ENCODE measurements at regions not wholly inside any gene's neighbourhood (a gene's known extent, or its start where the extent isn't known, plus 50 kb on each side); places are given as distances from the start of the nearest gene placed in this dataset.
"Not testable (repeated sequence)": the region's sequence is repeated elsewhere in the genome, so short reads cannot be mapped to it uniquely, and the experiment has no call there.

DNA sequence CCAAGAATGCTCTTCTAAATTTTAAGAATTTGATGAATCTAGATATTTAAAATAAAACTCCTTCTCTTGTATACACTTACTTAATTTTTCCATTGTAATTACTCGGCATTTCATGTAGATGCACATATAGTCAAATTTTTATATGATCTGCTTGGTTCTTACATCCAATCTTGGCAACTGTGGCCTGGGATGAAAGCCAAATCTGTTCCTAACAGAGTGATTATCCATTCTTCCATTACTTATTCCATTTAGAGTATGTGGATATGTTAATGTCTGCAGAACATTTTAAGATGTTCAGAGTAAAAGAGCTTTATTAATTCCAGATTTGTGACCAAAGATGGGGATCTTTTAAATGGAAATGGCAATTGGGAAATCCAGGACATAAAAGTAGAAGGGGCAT, 144.1 kb upstream of the PDE7B start:
- no peak for DNase-seq (ENCODE audit: low spot score)

DNA sequence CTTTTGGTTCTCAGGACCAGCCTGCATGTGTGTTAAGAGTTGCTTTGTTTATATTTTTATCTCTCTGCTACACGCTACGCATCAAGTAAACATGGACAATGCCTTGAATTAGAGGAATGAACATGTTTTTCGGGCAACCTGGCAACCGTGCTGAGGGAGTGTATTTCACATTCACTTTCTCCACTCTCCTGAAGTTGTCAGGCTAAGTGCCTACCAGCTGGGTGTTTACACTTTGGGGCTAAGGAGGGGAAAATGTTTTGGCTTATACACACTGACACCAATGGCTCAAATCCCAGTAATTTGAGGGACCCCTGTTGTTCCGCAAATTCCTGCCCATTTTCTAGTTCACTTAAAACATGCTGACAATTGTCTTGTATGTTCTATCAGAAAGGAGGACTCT, 141.5 kb upstream of the PDE7B start:
- DNase-seq (ENCODE audit: low spot score) = no peak

DNA sequence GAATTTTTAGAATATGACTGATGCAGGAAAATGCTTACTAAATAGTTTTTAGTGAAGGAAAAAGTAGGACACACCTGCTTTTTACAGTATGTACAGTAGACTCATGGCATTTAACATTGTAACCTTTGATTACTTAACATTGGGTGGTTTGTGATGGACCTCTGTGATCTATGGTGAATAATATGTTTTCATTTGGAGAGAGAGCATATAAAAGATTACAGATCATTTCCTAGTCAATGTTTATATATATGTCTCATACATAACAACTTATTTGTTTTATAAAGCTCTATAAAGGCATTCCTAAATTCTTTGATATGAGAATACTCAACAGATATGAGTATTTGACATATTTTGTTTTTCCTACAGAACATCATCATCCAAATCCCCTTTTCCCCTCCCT, 129.3 kb upstream of the PDE7B start:
- DNase-seq (ENCODE audit: low spot score) = no peak

DNA sequence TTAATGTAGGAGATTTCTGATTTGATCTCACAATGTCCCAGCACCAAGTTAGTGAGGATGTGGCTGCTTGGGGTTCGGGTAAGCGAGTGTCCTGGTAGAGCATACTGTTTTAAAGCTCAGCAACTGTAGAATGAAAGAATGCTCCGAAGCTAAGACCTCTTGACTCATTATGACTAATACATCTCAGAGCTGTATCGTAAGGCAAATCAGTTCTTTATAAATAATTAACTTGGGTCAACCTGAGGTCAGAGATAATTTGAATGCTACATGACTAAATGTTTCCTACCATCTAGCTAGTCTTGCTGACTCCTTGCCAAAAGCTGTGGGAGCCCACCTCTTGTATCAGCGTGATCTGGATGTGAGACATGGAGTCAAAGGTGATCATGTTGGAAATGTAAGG, 128.8 kb upstream of the PDE7B start:
- DNase-seq (ENCODE audit: low spot score) = no peak

DNA sequence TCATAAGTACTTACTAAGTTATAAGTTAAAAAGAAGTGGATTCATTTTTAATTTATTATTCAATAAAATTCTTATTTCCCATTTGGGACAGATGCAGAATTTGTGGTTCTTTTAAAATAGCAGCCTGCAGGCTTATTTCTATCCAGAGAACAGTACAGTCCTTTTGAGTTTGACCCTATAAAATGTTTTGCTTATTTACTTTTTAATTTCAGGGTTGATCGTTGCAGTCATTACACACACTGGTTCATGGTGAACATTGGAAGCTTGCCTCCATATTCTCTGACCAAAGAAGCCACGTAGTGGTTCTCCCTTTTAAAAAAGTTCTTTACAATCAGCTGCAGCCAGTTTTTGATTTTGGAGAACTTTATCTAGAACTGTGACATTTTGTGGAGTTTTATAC, 122.9 kb upstream of the PDE7B start:
- no peak for DNase-seq (ENCODE audit: low spot score)

DNA sequence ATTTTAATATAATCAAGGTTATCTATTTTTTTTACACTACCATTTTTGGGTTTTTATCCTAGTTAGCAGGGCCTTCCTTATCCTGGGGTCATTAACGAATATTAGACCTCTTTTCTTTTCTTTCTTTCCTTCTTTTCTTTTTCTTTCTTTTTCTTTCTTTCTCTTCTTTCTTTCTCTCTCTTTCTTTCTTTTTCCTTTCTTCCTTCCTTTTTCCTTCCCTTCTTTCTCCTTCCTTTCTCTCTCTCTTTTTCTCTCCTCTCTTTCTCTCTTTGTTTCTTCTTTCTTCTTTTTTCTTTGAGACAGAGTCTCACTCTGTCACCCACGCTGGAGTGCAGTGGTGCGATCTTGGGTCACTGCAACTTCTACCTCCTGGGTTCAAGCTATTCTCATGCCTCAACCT, 120.4 kb upstream of the PDE7B start:
- DNase-seq (ENCODE audit: low spot score) = no peak

DNA sequence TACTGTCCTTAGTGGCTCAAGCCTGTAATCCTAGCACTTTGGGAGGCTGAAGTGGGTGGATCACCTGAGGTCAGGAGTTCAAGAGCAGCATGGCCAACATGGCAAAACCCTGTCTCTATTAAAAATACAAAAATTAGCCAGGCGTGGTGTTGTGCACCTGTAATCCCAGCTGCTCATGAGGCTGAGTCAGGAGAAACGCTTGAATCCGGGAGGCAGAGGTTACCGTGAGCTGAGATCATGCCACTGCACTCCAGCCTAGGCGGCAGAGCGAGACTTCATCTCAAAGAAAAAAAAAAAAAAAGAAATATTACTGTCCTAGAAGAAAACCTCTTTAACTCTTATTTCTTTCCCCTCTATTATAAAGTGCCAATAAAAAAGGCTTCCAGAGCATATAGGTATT, 115.2 kb upstream of the PDE7B start:
- DNase-seq (ENCODE audit: low spot score) = not testable (repeated sequence)

DNA sequence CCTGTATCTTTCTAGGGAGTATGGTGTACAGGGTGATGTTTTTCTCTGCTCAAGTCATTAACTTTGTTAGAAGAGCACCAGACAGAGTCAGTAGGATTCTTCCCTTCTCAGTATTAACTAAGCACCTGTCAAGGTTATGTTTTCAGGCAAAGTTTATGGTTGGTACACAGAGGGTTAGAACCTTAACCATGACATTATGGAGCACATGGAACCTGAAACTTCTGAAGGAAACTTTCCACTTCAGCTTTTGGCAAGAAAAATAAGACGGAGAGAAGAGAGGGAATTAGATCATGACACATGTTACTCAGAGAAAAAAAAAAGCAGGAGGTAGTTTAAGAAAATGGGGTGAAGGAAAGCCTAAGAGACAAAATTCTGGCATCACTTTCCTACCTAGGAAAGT, 112.9 kb upstream of the PDE7B start:
- DNase-seq (ENCODE audit: low spot score) = no peak

DNA sequence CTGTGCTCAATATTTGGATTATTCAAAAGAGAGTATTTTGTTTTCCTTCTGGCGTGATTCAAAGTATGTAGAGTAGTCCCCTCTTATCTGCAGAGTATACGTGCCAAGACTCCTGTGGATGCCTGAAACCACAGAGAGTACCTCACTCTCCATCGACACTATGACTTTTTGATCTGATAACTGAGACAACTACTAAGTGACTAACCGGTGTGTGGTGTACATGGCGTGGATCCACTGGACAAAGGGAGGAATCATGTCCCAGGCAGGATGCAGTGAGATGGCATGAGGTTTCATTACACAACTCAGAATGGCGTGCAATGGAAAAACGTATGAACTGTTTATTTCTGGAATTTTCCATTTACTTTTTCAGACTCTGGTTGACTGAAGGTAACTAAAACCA, 112.2 kb upstream of the PDE7B start:
- no peak for DNase-seq (ENCODE audit: low spot score)

DNA sequence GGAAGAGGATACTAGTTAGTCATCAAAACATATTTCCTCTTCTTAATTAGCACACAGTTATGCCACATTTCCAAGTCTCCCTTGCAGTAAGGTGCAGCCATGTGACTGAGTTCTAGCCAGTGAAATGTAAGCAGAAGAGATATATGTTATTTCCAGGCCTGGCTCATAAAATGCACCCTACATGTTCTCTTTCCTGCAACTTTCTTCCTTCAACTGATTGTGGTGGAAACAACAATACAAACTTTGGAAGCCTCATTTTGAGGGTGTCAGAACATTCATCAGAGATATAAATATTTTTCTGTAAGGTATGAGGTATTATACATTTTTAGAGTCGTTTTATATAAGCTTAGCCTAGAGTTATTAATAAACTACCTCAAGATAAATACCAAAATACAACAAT, 110.9 kb upstream of the PDE7B start:
- no peak for DNase-seq (ENCODE audit: low spot score)

DNA sequence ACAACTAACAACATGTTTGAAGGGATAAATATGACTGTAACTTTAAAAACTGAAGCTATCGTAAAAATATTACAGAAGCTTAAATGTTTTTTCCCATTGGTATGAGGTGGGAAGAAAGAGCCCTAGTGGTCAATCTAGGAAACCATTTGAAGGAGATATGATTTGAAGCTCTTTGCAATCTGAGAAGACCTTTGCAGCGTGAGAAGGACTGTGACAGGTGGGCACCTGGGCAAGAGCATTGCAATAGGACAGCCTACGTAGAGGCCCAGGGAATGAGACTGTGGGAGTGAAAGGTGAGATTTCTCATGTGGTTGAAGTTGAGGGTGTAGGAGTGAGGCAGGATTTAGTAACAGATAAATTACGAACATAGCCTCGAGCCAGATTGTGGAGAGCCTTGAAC, 108.0 kb upstream of the PDE7B start:
- DNase-seq (ENCODE audit: low spot score) = no peak

DNA sequence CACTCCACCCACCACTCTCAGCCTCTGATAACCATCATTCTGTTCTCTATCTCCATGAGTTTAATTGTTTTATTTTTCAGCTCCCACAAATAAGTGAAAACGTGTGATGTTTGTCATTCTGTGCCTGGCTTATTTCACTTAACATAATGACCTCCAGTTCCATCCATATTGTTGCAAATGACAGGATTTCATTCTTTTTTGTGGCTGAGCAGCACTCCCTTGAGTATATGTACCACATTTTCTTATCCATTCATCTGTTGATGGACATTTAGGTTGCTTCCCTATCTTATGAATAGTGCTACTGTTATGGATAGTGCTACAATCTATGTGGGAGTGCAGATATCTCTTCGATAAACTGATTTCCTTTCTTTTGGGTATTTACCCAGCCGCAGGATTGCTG, 103.3 kb upstream of the PDE7B start:
- DNase-seq (ENCODE audit: low spot score) = peak; percentile 7

DNA sequence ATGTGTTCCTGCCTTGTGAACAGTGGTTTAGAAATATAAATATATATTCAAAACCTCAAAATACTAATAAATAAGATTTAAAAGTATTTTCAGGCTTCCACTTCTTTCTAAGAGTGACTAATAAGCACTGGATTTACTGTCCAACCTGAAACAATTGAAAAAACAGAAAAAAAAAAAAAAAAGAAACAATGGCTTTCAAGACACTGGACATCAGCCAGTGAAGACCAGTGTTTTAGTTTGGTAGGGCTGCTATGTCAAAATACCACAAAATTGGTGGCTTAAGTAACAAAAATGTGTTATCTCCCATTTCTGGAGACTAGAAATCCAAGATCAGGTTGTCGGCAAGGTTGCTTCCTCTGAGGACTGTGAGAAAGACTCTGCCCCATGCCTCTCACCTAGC, 101.4 kb upstream of the PDE7B start:
- no peak for DNase-seq (ENCODE audit: low spot score)

DNA sequence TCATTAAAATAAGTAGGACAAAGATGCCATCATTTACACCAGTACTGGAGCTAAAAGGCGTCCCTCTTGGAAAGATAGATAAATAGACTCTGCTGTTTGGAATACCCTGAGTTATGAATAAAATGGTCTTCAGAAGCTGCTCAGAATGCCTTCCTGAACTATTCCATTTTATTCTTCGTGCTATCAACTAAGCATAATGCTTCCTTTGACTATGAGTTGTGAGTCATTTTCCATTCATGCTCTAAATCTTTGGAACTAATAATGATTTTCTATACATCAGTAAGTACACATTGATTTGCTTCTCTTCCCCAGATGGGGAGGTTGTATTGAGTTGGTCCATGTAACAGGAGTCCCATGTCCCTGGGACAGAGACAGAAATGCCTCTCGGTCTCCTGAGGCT, 98.3 kb upstream of the PDE7B start:
- no peak for DNase-seq (ENCODE audit: low spot score)

DNA sequence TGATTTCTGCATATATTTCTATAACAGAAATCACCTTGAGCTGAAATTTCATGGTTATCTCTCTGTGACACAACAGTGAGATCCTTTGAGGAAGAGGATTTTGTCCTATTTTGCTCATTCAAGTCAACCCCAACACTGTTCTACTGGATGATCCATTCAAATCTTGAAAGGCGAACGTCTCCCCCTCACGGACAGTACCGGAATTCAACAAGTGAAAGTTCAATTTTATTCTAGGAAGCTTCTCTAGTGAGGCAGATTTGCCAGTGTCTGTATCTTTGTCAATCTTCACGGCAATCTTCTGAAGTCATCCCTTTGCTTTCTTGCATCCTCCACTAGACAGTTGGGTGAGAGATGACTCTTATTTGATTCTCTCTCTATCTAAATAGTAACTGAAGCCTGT, 91.7 kb upstream of the PDE7B start:
- DNase-seq (ENCODE audit: low spot score) = no peak

DNA sequence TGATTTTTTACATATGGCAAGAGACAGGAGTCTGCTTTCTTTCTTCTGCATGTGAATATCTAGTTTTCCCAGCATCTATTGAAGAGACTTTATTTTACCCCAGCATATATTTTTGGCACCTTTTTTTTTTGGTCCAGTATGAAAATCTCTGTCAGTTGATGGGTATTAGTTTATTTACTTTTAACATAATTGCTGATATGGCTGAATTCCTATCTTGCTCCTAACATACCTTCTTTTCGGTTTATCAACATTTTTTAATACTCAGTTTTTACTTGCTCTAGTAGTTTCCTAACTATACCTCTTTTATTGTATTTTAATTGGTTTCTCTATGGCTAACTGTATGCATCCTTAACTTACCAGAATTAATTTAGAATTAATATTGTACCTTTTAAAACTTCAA, 77.5 kb upstream of the PDE7B start:
- DNase-seq (ENCODE audit: low spot score) = no peak

DNA sequence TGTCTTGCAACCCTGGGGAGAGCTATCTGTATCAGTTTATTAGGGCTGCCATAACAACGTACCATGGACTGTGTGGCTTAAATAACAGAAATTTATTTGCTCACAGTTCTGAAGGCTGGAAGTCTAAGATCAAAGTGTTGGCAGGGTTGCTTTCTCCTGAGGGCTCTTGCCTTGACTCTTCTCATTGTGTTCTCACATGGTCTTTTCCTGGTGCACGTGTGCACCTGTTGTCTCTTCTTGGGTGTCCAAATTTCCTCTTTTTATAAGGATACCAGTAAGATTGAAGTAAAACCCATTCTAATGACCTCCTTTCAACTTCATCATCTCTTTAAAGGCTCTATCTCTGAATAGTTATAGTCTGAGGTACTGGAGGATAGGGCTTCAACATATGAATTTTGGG, 72.3 kb upstream of the PDE7B start:
- no peak for DNase-seq (ENCODE audit: low spot score)

DNA sequence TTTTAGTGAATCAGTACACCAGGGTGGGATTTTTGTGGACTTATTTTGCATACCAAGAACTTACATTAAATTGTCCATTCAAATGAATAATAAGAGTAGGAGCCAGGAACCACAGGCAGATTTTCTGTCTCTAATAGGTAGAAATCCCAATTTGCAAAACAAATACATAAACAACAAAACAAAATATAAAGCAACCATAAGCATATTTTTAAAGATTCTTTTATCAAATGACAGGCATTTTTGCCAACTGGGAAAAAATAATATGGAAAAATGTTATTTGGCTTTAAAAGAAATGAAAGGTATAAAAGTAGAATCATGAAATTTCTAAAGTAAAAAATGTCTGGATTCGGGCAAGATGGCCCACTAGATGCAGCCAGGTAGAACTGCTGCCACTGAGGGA, 71.2 kb upstream of the PDE7B start:
- no peak for DNase-seq (ENCODE audit: low spot score)

DNA sequence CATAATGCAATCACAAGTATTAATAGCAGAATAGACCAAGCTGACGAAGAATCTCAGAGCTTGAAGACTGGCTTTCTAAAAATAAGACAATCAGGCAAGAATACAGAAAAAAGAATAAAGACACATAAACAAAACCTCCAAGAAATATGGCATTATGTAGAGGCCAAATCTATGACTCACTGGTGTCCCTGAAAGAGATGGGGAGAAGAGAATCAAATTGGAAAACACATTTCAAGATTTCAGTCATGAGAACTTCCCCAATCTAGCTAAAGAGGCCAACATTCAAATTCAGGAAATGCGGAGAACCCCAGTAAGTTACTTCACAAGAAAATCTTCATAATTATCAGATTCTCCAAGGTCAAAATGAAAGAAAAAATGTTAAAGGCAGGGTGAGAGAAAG, 69.0 kb upstream of the PDE7B start:
- DNase-seq (ENCODE audit: low spot score) = no peak

DNA sequence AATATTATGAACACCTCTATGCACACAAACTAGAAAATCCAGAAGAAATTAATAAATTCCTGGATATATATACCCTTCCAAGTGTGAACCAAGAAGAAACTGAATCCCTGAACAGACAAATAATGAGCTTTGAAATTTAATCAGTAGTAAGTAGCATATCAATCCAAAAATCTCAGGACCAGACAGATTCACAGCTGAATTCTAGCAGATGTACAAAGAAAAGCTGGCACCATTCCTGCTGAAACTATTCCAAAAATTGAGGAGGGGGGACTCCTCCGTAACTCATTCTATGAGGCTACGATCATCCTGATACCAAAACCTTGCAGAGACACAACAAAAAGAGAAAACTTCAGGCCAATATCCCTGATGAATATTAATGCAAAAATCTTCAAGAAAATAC, 67.0 kb upstream of the PDE7B start:
- DNase-seq (ENCODE audit: low spot score) = no peak

DNA sequence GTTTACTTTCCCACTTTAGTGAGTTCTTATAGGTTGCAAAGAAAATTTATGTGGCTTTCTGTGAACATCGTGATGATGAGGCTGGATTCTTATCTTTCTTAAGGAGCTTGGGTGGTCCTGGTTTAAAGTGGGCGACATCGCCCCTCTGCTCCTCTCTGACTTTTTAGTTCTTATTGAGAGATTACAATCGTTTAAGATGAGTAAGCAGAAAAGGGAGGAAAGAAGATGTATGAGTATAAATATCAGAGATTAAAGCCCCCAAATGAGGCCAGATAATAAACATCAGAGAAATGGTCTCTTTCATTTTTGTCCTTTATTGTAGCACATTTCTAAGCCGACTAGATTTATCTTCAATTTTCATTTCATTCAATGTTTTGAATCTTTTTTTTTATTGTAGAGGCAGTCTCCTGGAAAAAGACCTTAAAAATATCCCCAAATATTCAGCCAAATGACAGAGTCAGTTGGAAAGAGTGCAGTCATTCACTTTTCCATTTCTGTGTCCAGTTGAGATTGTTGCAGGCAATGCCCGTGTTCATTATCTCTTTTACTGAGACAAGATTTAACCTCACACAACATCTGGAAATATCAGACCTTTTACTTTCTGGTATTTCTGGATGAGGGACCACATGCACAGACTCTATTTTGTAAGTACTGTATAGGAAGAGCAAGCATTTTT, 62.0 kb upstream of the PDE7B start:
- DNase-seq (ENCODE audit: low spot score) = no peak

DNA sequence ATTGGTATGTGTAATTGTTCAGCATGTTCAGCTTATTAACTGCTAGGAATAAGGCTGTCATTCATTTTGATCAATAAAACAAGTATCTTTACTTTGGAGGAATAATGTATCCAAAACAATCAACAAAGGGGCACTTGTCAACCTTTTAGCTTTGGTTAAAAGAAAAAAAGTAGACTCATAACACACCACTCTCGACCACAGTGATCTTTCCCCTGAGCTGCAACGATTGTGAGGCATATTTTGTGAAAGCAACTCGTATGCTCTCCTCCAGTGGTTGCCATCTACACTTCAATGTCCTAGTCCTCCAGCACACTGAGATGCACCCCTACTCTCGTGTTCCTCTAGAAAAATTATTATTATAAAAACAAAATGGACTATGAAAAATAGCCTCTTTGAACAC, 60.1 kb upstream of the PDE7B start:
- no peak for DNase-seq (ENCODE audit: low spot score)

DNA sequence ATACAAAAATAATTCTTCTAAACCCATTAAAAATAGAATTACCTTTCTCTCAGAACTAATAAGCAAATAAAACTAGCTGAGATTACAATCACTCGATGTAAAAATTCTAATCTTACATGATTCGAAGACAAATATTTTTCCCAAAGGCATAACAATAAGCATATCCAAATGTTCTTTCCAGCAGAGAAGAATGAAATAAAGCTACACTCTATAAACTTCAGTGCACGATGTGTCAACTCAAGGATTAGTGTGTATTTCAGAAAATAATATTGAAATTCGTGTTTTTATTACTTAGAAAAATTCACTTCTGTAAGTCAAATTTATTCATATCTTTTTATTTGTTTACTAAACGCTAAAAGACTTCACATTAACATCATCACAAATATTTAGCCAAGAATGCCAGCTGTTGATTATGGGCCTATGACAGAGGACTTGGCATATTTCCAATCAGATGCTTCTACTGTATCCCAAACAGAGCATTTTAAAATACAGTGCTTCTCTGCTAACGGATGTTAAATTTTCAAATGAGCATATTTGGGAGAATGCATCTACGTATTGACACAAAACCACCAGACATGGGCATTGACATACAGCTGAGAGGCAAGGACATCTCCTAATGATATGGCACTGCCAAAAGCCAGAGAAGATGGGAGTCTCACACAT, 54.7 kb upstream of the PDE7B start:
- DNase-seq (ENCODE audit: low spot score) = no peak

DNA sequence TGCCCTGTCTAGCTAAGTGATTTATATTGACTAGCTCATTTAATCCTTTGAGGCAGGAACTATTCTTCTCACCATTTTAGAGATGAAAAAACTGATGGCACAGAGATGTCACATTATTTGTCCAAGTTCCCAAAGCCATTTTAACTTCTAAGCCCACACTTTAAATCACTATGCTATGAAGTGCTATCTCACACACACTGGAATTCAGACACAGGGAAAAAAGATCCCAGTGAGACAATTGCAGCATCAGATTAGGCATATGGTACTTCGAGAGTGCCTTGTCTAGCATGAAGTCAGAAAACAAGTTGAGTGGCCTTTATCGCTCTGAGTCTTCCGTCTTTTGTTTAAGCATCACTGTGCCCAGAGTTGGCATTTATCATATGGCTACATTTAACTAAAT, 54.1 kb upstream of the PDE7B start:
- DNase-seq (ENCODE audit: low spot score) = no peak

Data from Ammon's horn (tissue), 1 donor.